ENCODE measurements at regions not wholly inside any gene's neighbourhood (a gene's known extent, or its start where the extent isn't known, plus 50 kb on each side); places are given as distances from the start of the nearest gene placed in this dataset.

GRCh38 chr2:2662847-2663356, 331.8 kb upstream of the MYT1L start:
- no peak overlapping the region for H3K27ac ChIP-seq (ENCODE audit: low read depth, low read length, poor library complexity, severe bottlenecking)
- DNase-seq (ENCODE audit: low spot score): no peak
- no peaks in the 10 kb centered on the region for H3K36me3 ChIP-seq (ENCODE audit: insufficient read depth, low read length)
- no peak for TF ChIP-seq EZH2phosphoT487 (IDR thresholded peaks at IDR 0.05; ENCODE audit: borderline replicate concordance, low read depth, low read length)
- TF ChIP-seq CTCF (conservative IDR thresholded peaks at IDR 0.05; ENCODE audit: low read length): no peak
- no peaks in the 10 kb centered on the region for H3K9me3 ChIP-seq (ENCODE audit: low read length)
- ChIA-PET CTCF (ENCODE audit: unreplicated experiment) (no interaction called here), POLR2A (no interaction called here)
- H3K4me2 ChIP-seq (ENCODE audit: low read length): no peak overlapping the region
- H3K4me3 ChIP-seq (ENCODE audit: low read depth, low read length, poor library complexity, severe bottlenecking): no peak overlapping the region
- H4K20me1 ChIP-seq (ENCODE audit: insufficient read depth, low read length): no peaks in the 10 kb centered on the region
- H3K9me2 ChIP-seq (ENCODE audit: insufficient read depth, low read length): no peaks in the 10 kb centered on the region
- BruUV-seq (replicated peaks): no TSS peak
- no peaks in the 10 kb centered on the region for H3K4me1 ChIP-seq (ENCODE audit: insufficient read depth, low read length, poor library complexity, severe bottlenecking)
- intact Hi-C loops (cut with micrococcal nuclease; ENCODE audit: unreplicated experiment): no loop called here
- H3K79me2 ChIP-seq (ENCODE audit: insufficient read depth, low read depth, low read length): no peaks in the 10 kb centered on the region
- H2AFZ ChIP-seq (ENCODE audit: low read length): no peak overlapping the region

- ChIA-PET CTCF (ENCODE audit: unreplicated experiment) (no interaction called here), POLR2A (no interaction called here)
- Histone ChIP-seq H3K4me3 (ENCODE audit: low read depth, low read length, poor library complexity, severe bottlenecking) (no peak overlapping the region), H3K4me1 (ENCODE audit: insufficient read depth, low read length, poor library complexity, severe bottlenecking) (no peaks in the 10 kb centered on the region), H3K27ac (ENCODE audit: low read depth, low read length, poor library complexity, severe bottlenecking) (no peak overlapping the region), H3K36me3 (ENCODE audit: insufficient read depth, low read length) (no peaks in the 10 kb centered on the region), H3K9me3 (ENCODE audit: low read length) (no peaks in the 10 kb centered on the region), H4K20me1 (ENCODE audit: insufficient read depth, low read length) (no peaks in the 10 kb centered on the region), H3K9me2 (ENCODE audit: insufficient read depth, low read length) (no peaks in the 10 kb centered on the region), H3K79me2 (ENCODE audit: insufficient read depth, low read depth, low read length) (no peaks in the 10 kb centered on the region), H3K4me2 (ENCODE audit: low read length) (no peak overlapping the region), H2AFZ (ENCODE audit: low read length) (no peak overlapping the region)
- no peak for DNase-seq (ENCODE audit: low spot score)
- no peak for TF ChIP-seq EZH2phosphoT487 (IDR thresholded peaks at IDR 0.05; ENCODE audit: borderline replicate concordance, low read depth, low read length)
- no peak for TF ChIP-seq CTCF (conservative IDR thresholded peaks at IDR 0.05; ENCODE audit: low read length)
- intact Hi-C loops (cut with micrococcal nuclease; ENCODE audit: unreplicated experiment): no loop called here
- BruUV-seq (replicated peaks): no TSS peak
Measured at GRCh38 chr2:2662037-2662846, 331.2 kb upstream of the MYT1L start.

DNA sequence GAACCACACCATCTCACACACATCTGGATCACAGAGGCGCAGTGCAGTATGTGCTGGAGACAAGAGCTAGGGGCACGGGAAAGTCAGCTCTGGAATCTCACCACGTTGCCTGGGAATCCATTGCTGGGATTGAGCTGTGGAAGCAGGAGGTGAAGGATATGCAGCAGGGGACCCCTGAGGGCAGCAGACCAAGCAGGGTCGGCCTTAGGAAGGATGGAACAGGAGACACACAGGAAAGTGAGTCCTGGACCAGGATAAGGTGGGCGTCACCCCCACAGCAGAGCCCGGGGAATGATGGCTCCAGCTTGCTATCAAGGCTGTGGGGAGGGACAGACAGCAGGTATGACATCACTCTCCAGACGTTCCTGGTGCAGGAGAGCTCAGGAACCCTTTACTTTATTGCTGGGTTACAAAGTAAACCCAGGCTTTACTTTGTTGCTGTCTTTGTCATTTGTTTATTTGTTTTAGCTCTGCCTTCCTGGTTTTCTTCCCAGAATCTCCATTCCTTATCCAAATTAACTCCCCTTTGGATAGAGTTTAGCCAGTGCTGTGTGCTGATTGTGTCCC, 329.8 kb upstream of the MYT1L start:
- POLR2A ChIA-PET: no interaction called here
- BruUV-seq (replicated peaks): no TSS peak

More for the DNA sequence above, 329.8 kb upstream of the MYT1L start:
- Histone ChIP-seq H3K79me2 (ENCODE audit: insufficient read depth, low read depth, low read length) (no peaks in the 10 kb centered on the region), H3K4me1 (ENCODE audit: insufficient read depth, low read length, poor library complexity, severe bottlenecking) (no peaks in the 10 kb centered on the region), H2AFZ (ENCODE audit: low read length) (no peak overlapping the region), H3K9me3 (ENCODE audit: low read length) (no peaks in the 10 kb centered on the region), H3K4me3 (ENCODE audit: low read depth, low read length, poor library complexity, severe bottlenecking) (no peak overlapping the region), H3K9me2 (ENCODE audit: insufficient read depth, low read length) (no peaks in the 10 kb centered on the region), H4K20me1 (ENCODE audit: insufficient read depth, low read length) (no peaks in the 10 kb centered on the region), H3K27ac (ENCODE audit: low read depth, low read length, poor library complexity, severe bottlenecking) (no peak overlapping the region), H3K36me3 (ENCODE audit: insufficient read depth, low read length) (no peaks in the 10 kb centered on the region), H3K4me2 (ENCODE audit: low read length) (no peak overlapping the region)
- CTCF ChIA-PET (ENCODE audit: unreplicated experiment): no interaction called here
- no peak for DNase-seq (ENCODE audit: low spot score)
- TF ChIP-seq CTCF (conservative IDR thresholded peaks at IDR 0.05; ENCODE audit: low read length) (no peak), EZH2phosphoT487 (IDR thresholded peaks at IDR 0.05; ENCODE audit: borderline replicate concordance, low read depth, low read length) (no peak)
- intact Hi-C loops (cut with micrococcal nuclease; ENCODE audit: unreplicated experiment): no loop called here
